Endothelial cell of umbilical vein (primary cell): ENCODE measurements at regions not wholly inside any gene's neighbourhood (a gene's known extent, or its start where the extent isn't known, plus 50 kb on each side); places are given as distances from the start of the nearest gene placed in this dataset.

ENCODE experiments used
- BruUV-seq: library from RNA; stranded (reverse); fragments of 400-500 nt; replicated peaks from 2 replicates; lab custom pipeline; 2021; lab: Mats Ljungman, UMichigan
- CTCF ChIA-PET: fragments of 300-600, 350-600 bp; sonication (Branson Sonifier 250); formaldehyde crosslinking; loops from one replicate; lab custom pipeline; 2021; ENCODE audit warnings: antibody characterized with exemption, inconsistent platforms; lab: Charles Lee
- POLR2A ChIA-PET: fragments of 300-600, 350-600 bp; sonication (Branson Sonifier 250); formaldehyde crosslinking; loops from one replicate; lab custom pipeline; 2021; ENCODE audit warnings: antibody characterized with exemption, inconsistent platforms; lab: Charles Lee
- DNase-seq: peaks from one replicate; pipeline ENCODE4 v3.0.0-alpha.2; 2011; ENCODE audit warnings: low read depth, low spot score
- FAIRE-seq: peaks from 2 replicates; lab custom pipeline; 2011; peaks lifted over from hg19 to GRCh38; lab: Jason Lieb, UNC
- H2AFZ ChIP-seq: 2 replicates; pipeline ENCODE4 v1.6.0; 2012; ENCODE audit warnings: low read depth, low read length, control low read depth, inconsistent platforms
- H3K27ac ChIP-seq: 2 replicates; pipeline ENCODE4 v1.5.1; 2011; ENCODE audit warnings: low read depth, mild to moderate bottlenecking, control low read depth, low read length, moderate library complexity; ENCODE audit not compliant: insufficient read depth
- H3K27me3 ChIP-seq, 2 experiments: 2 replicates each; pipeline versions ENCODE4 v1.6.0 to v1.6.1; 2011; ENCODE audit warnings: low read length in 2 of 2, mixed read lengths in 1 of 2; ENCODE audit not compliant: control insufficient read depth in 2 of 2, insufficient read depth in 2 of 2
- H3K36me3 ChIP-seq, 2 experiments: 2 replicates in 1 of 2; 3 replicates in 1 of 2; pipeline ENCODE4 v1.5.1; 2011; ENCODE audit warnings: low read length in 2 of 2, mild to moderate bottlenecking in 1 of 2, moderate library complexity in 1 of 2; ENCODE audit not compliant: control insufficient read depth in 2 of 2, insufficient read depth in 2 of 2; ENCODE audit errors: extremely low read depth in 1 of 2
- H3K4me1 ChIP-seq: 3 replicates; pipeline ENCODE4 v1.5.1; 2011; ENCODE audit warnings: mild to moderate bottlenecking, low read length; ENCODE audit not compliant: control insufficient read depth, insufficient read depth; ENCODE audit errors: extremely low read depth
- H3K4me2 ChIP-seq: 2 replicates; pipeline ENCODE4 v1.6.1; 2011; ENCODE audit warnings: low read length, control low read depth, mixed read lengths; ENCODE audit not compliant: insufficient read depth
- H3K4me3 ChIP-seq, 3 experiments: fragments of 200-600 bp in 1 of 3; sonication (generic), shearing (Covaris generic) in 1 of 3; replicated peaks in 1 of 3; 2 replicates each; pipeline ENCODE4 v1.5.1; 2011 to 2016; ENCODE audit warnings: control low read depth in 3 of 3, low read length in 3 of 3, mild to moderate bottlenecking in 2 of 3, inconsistent platforms in 1 of 3, low read depth in 1 of 3, moderate library complexity in 1 of 3; ENCODE audit not compliant: insufficient read depth in 1 of 3
- H3K79me2 ChIP-seq: 2 replicates; pipeline ENCODE4 v1.6.0; 2012; ENCODE audit warnings: low read length, inconsistent platforms; ENCODE audit not compliant: control insufficient read depth, insufficient read depth
- H3K9ac ChIP-seq: replicated peaks from 2 replicates; pipeline ENCODE3; 2011; ENCODE audit warnings: low read length, control low read depth; ENCODE audit not compliant: insufficient read depth; ENCODE audit errors: extremely low read depth
- H3K9me1 ChIP-seq: replicated peaks from 3 replicates; pipeline ENCODE4 v1.6.0; 2011; ENCODE audit warnings: mild to moderate bottlenecking, low read length; ENCODE audit not compliant: control insufficient read depth, insufficient read depth; ENCODE audit errors: extremely low read depth
- H3K9me3 ChIP-seq: replicated peaks from 2 replicates; pipeline ENCODE4 v1.5.1; 2012; ENCODE audit warnings: low read length, inconsistent platforms; ENCODE audit not compliant: control insufficient read depth, insufficient read depth
- H4K20me1 ChIP-seq: replicated peaks from 2 replicates; pipeline ENCODE3; 2011; ENCODE audit warnings: mild to moderate bottlenecking, low read length; ENCODE audit not compliant: control insufficient read depth, insufficient read depth; ENCODE audit errors: extremely low read depth
- EZH2 ChIP-seq: IDR thresholded peaks from 2 replicates; pipeline ENCODE4 v1.6.1; 2012; ENCODE audit warnings: borderline replicate concordance, low read depth, mild to moderate bottlenecking, moderate library complexity, low read length, inconsistent platforms; ENCODE audit not compliant: severe bottlenecking
- FOS ChIP-seq: IDR thresholded peaks from 2 replicates; pipeline ENCODE4 v1.6.1; 2011; ENCODE audit warnings: mild to moderate bottlenecking, low read length, moderate library complexity, borderline replicate concordance; ENCODE audit not compliant: insufficient read depth
- GATA2 ChIP-seq: IDR thresholded peaks from 2 replicates; pipeline ENCODE4 v1.7.0; 2011; ENCODE audit warnings: low read depth, mild to moderate bottlenecking, moderate library complexity, mixed read lengths, low read length; ENCODE audit not compliant: insufficient read length, insufficient read depth
- JUN ChIP-seq: IDR thresholded peaks from 2 replicates; pipeline ENCODE4 v1.6.1; 2011; ENCODE audit warnings: borderline replicate concordance, low read depth; ENCODE audit not compliant: insufficient read length, insufficient read depth
- MYC ChIP-seq: IDR thresholded peaks from one replicate; pipeline ENCODE4 v1.6.1; 2011; ENCODE audit warnings: mild to moderate bottlenecking, low read depth, low read length
- POLR2A ChIP-seq: IDR thresholded peaks from 2 replicates; pipeline ENCODE4 v1.6.1; 2012; ENCODE audit warnings: low read depth, mild to moderate bottlenecking, control low read depth, low read length
- POLR2AphosphoS5 ChIP-seq: IDR thresholded peaks from 2 replicates; pipeline ENCODE4 v1.6.1; 2012; ENCODE audit warnings: low read depth, mild to moderate bottlenecking, control low read depth, low read length, moderate library complexity; ENCODE audit not compliant: insufficient read depth
- dilution Hi-C: fragments of 300-500 bp; cut with MboI; formaldehyde crosslinking; loops from one replicate; pipeline ENCODE4 v1.15.0; 2019; ENCODE audit warnings: low sequenced_read_pairs; ENCODE audit not compliant: extremely low pct_ligation_motif_present
- intact Hi-C: fragments of 100-400 bp; cut with micrococcal nuclease; formaldehyde crosslinking; loops from one replicate; pipeline ENCODE4 v1.10.0; 2022
- TF ChIP-seq, protein P1 (sequence below): IDR thresholded peaks from 2 replicates; pipeline ENCODE4 v1.6.1; 2011; ENCODE audit not compliant: insufficient read depth, insufficient read length
- TF ChIP-seq, protein P2 (sequence below), 2 donors: IDR thresholded peaks; 1 replicate in 1 of 2; 2 replicates in 1 of 2; pipeline ENCODE4 v1.5.1; 2011; ENCODE audit warnings: low read length in 2 of 2, mild to moderate bottlenecking in 2 of 2, moderate library complexity in 2 of 2, control low read depth in 1 of 2, inconsistent platforms in 1 of 2, low read depth in 1 of 2; ENCODE audit not compliant: insufficient read depth in 1 of 2; ENCODE audit errors: extremely low read depth in 1 of 2

DNA sequence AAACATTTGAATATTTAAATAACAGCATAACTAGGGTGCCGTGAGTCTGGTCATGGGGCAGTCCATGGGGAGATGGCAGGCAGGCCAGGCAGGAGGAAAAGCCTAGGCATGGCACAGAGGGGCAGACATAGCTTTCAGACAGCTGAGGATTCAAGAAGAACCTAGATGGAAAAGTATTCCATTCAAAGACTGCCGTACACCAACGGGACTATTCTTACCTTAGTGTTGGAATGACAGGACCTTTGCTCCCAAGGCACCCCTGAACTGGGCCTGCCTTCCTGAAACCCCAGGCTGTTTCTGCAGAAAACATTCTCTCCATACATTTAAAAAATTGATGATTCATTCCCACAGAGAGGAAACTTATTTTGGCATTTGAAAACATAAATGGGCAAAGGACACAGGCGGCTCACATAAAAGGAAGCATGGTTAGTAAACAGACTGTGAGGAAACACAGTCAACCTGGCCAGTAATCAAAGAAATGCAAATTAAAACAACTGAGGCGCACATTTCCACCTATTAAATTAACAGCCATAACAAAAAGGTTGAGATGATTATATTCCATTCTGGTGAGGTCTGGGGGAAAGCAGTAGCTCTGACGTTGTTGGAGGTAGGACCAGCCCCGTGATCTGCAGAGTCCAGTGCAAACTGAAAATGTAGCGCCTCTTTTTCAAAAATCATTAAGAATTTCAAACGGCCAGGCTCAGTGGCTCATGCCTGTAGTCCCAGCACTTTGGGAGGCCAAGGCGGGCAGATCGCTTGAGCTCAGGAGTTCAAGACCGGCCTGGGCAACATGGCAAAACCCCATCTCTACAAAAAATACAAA lies 71.3 kb upstream of the SMAD3 start:
- FAIRE-seq (no peak), DNase-seq (peak; percentile 44)
- intact Hi-C loops (no loop called here), dilution Hi-C loops (no loop called here)
- H4K20me1 ChIP-seq: no peaks in the 10 kb centered on the region
- no peaks in the 10 kb centered on the region for H3K9me3 ChIP-seq
- TF ChIP-seq MYC: no peak
- TF ChIP-seq JUN: no peak
- TF ChIP-seq, protein P1, sequence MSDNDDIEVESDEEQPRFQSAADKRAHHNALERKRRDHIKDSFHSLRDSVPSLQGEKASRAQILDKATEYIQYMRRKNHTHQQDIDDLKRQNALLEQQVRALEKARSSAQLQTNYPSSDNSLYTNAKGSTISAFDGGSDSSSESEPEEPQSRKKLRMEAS: no peak
- no peak for TF ChIP-seq GATA2
- TF ChIP-seq POLR2AphosphoS5: no peak
- no peak for TF ChIP-seq EZH2
- no peak for TF ChIP-seq FOS
- TF ChIP-seq, protein P2, sequence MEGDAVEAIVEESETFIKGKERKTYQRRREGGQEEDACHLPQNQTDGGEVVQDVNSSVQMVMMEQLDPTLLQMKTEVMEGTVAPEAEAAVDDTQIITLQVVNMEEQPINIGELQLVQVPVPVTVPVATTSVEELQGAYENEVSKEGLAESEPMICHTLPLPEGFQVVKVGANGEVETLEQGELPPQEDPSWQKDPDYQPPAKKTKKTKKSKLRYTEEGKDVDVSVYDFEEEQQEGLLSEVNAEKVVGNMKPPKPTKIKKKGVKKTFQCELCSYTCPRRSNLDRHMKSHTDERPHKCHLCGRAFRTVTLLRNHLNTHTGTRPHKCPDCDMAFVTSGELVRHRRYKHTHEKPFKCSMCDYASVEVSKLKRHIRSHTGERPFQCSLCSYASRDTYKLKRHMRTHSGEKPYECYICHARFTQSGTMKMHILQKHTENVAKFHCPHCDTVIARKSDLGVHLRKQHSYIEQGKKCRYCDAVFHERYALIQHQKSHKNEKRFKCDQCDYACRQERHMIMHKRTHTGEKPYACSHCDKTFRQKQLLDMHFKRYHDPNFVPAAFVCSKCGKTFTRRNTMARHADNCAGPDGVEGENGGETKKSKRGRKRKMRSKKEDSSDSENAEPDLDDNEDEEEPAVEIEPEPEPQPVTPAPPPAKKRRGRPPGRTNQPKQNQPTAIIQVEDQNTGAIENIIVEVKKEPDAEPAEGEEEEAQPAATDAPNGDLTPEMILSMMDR (IDR thresholded peaks at IDR 0.05; ENCODE audit: extremely low read depth in 1 of 2, insufficient read depth in 1 of 2, low read depth in 1 of 2, low read length in 2 of 2): no peak
- no peak for TF ChIP-seq POLR2A
- H3K9me1 ChIP-seq: no peaks in the 10 kb centered on the region
- no peak overlapping the region for H3K9ac ChIP-seq
- ChIA-PET CTCF (no interaction called here), POLR2A (interaction anchor here (1.2 kb wide), 1 partner anchor 420 kb away, joined by 3 read pairs; no protein-coding TSS in a partner anchor)
- peaks cover 7% of the 10 kb centered on the region for H3K4me1 ChIP-seq
- H3K27me3 ChIP-seq: no peaks in the 10 kb centered on the region
- no peak overlapping the region for H3K27ac ChIP-seq
- no TSS peak for BruUV-seq
- no peak overlapping the region for H3K4me2 ChIP-seq
- no peak overlapping the region for H3K4me3 ChIP-seq
- no peaks in the 10 kb centered on the region for H3K79me2 ChIP-seq
- no peak overlapping the region for H2AFZ ChIP-seq
- H3K36me3 ChIP-seq: no peaks in the 10 kb centered on the region
